BE2C (cell line): ENCODE measurements at regions not wholly inside any gene's neighbourhood (a gene's known extent, or its start where the extent isn't known, plus 50 kb on each side); places are given as distances from the start of the nearest gene placed in this dataset.

ENCODE experiments used
- DNase-seq: peaks from one replicate; pipeline ENCODE4 v3.0.0-alpha.2; 2020
- H3K27me3 ChIP-seq: fragments of 250-450 bp; sonication (Bioruptor Pico); 2 replicates; pipeline ENCODE4 v1.5.1; 2020; ENCODE audit warnings: mild to moderate bottlenecking
- H3K36me3 ChIP-seq: fragments of 250-450 bp; sonication (Bioruptor Pico); 2 replicates; pipeline ENCODE4 v1.5.1; 2020; ENCODE audit warnings: mild to moderate bottlenecking
- H3K4me1 ChIP-seq: fragments of 250-450 bp; sonication (Bioruptor Pico); 2 replicates; pipeline ENCODE4 v1.5.1; 2020
- H3K4me3 ChIP-seq: 2 replicates; pipeline ENCODE4 v1.5.1; 2011; ENCODE audit warnings: low read depth, low read length
- H3K9me3 ChIP-seq: fragments of 250-450 bp; sonication (Bioruptor Pico); 2 replicates; pipeline ENCODE4 v1.5.1; 2020
- CTCF ChIP-seq: IDR thresholded peaks from 2 replicates; pipeline ENCODE4 v1.5.1; 2012; ENCODE audit warnings: mild to moderate bottlenecking, low read depth, low read length

GRCh38 chr20:23166563-23166962 is 80.4 kb upstream of the CD93 start:
- no peaks in the 10 kb centered on the region for H3K36me3 ChIP-seq
- H3K27me3 ChIP-seq, result no peaks in the 10 kb centered on the region
- no peak for TF ChIP-seq CTCF
- H3K4me1 ChIP-seq, result no peaks in the 10 kb centered on the region
- no peak overlapping the region for H3K4me3 ChIP-seq
- DNase-seq, result no peak
- H3K9me3 ChIP-seq, result no peaks in the 10 kb centered on the region

- no peaks in the 10 kb centered on the region for H3K9me3 ChIP-seq
- TF ChIP-seq CTCF, result no peak
- no peaks in the 10 kb centered on the region for H3K4me1 ChIP-seq
- H3K36me3 ChIP-seq, result no peaks in the 10 kb centered on the region
- no peak overlapping the region for H3K4me3 ChIP-seq
- no peak for DNase-seq
- no peaks in the 10 kb centered on the region for H3K27me3 ChIP-seq
Measured at GRCh38 chr20:23165964-23166363, 79.8 kb upstream of the CD93 start.

DNA sequence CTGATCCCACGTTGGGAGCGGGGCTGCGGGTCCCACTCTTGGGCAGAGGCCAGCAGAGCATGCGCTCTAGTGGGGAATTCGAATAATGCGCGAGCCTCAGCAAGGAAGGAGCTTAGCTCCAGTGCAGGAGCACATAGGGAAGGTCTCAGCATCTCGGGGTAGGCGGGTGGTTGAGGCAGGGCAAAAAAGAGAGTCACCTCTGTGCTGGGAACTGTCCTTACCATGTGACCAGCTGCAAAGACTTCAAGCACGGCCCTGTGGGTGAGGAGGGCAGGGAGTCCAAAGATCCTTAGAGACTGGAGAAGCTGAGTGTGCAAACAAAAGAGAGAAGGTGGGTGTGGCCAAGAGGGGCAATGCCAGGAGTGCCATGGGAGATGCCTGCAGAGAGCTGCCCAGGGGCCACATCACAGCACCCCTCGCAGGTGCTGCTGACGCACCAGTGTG is 79.2 kb upstream of the CD93 start:
- H3K4me3 ChIP-seq, result no peak overlapping the region
- no peak for DNase-seq
- no peaks in the 10 kb centered on the region for H3K36me3 ChIP-seq
- no peaks in the 10 kb centered on the region for H3K9me3 ChIP-seq
- TF ChIP-seq CTCF, result no peak
- H3K4me1 ChIP-seq, result no peaks in the 10 kb centered on the region
- no peaks in the 10 kb centered on the region for H3K27me3 ChIP-seq

DNA sequence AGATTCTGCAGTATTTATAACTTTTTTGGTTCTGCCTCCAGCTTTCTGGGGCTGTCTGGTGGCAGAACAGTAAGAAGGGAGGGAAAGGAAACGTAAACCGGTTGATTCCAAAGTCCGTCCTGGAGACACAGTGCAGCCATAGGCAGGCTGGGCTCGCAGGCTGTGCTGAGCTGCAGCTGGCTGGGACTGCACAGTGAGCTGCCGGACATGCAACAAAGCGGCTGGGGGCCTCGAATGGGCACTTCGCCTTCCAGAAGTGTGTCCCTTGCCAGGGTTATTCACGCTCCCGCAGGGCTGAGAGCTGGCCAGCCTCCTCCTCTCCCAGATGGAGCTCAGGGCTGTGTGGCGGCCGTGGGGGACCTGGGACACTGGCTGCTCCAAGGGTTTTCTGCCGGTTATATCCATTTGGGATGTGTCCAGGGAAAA is 78.1 kb upstream of the CD93 start:
- Histone ChIP-seq H3K9me3 (no peaks in the 10 kb centered on the region), H3K4me1 (no peaks in the 10 kb centered on the region), H3K4me3 (no peak overlapping the region), H3K27me3 (no peaks in the 10 kb centered on the region), H3K36me3 (no peaks in the 10 kb centered on the region)
- TF ChIP-seq CTCF, result no peak
- DNase-seq, result no peak

DNA sequence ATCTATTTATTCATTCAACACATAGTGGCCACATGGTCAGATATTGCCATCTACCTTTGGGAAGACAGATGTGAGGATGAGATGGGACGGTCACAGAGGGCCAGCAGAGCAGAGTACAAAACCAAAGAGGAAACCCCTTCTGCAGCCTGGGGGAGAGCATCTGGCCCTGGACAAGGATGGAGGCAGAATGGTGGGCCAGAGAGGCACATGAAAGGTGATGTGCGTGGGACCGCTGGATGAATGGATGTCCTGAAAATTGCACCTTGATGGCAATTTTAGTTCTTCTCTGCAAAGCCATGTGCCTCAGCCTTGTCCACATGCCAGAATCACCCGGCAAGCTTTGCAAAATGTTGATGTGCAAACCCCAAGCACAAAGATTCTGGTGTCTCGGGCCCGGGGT is 77.4 kb upstream of the CD93 start:
- Histone ChIP-seq H3K36me3 (no peaks in the 10 kb centered on the region), H3K4me3 (no peak overlapping the region), H3K9me3 (no peaks in the 10 kb centered on the region), H3K27me3 (no peaks in the 10 kb centered on the region), H3K4me1 (no peaks in the 10 kb centered on the region)
- no peak for TF ChIP-seq CTCF
- DNase-seq, result no peak

DNA sequence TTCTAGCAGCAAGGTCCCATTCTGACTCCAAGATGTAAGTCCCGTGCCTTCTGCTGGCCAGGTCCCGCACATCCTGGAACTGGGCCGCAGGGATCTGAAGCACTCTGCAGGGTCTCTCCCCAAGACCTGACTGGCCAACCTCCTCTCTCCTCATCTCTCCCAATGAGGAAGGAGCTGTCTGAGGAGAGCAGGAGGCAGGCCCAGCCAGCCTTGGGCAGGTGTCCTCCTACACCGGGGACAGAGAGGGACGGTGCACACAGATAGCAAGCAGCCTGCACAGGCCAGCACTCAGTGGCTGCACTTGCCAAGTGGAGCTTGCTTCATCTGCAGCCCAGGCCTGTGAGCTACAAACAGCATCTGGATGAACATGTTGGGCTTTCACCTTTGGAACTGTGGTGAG is 76.8 kb upstream of the CD93 start:
- Histone ChIP-seq H3K4me1 (no peaks in the 10 kb centered on the region), H3K9me3 (no peaks in the 10 kb centered on the region), H3K36me3 (no peaks in the 10 kb centered on the region), H3K27me3 (no peaks in the 10 kb centered on the region), H3K4me3 (no peak overlapping the region)
- TF ChIP-seq CTCF, result no peak
- DNase-seq, result no peak
